Hepatocyte (in vitro differentiated cells): ENCODE measurements at regions not wholly inside any gene's neighbourhood (a gene's known extent, or its start where the extent isn't known, plus 50 kb on each side); places are given as distances from the start of the nearest gene placed in this dataset.

Experiments used
- DNase-seq: peaks from one replicate; pipeline ENCODE4 v3.0.0-alpha.2; 2016; ENCODE audit warnings: low spot score
- H2AFZ ChIP-seq: fragments of 200-600 bp; sonication (generic); 2 replicates; pipeline ENCODE4 v1.6.0; 2016; ENCODE audit warnings: antibody characterized with exemption, mild to moderate bottlenecking
- H3K27ac ChIP-seq: fragments of 200-600 bp; sonication (generic); 2 replicates; pipeline ENCODE4 v1.5.1; 2016; ENCODE audit warnings: mild to moderate bottlenecking
- H3K27me3 ChIP-seq: fragments of 200-600 bp; sonication (generic); 2 replicates; pipeline ENCODE4 v1.6.1; 2016
- H3K36me3 ChIP-seq: fragments of 200-600 bp; sonication (generic); replicated peaks from 2 replicates; pipeline ENCODE4 v1.5.1; 2016; ENCODE audit warnings: low read depth; ENCODE audit not compliant: insufficient read depth
- H3K4me1 ChIP-seq: fragments of 200-600 bp; sonication (generic); 2 replicates; pipeline ENCODE4 v1.5.1; 2016; ENCODE audit warnings: mild to moderate bottlenecking, moderate library complexity; ENCODE audit not compliant: insufficient read depth
- H3K4me2 ChIP-seq: fragments of 200-600 bp; sonication (generic); 2 replicates; pipeline ENCODE4 v1.6.0; 2016
- H3K4me3 ChIP-seq: fragments of 200-600 bp; sonication (generic); 2 replicates; pipeline ENCODE4 v1.5.1; 2016; ENCODE audit warnings: mild to moderate bottlenecking
- H3K79me2 ChIP-seq: fragments of 200-600 bp; sonication (generic); 2 replicates; pipeline ENCODE4 v1.6.0; 2017; ENCODE audit warnings: mild to moderate bottlenecking
- H3K9me2 ChIP-seq: fragments of 200-600 bp; sonication (generic); replicated peaks from 2 replicates; pipeline ENCODE4 v1.6.0; 2017; ENCODE audit warnings: mild to moderate bottlenecking; ENCODE audit not compliant: insufficient read depth
- H3K9me3 ChIP-seq: fragments of 200-600 bp; sonication (generic); 2 replicates; pipeline ENCODE4 v1.5.1; 2016; ENCODE audit warnings: low read depth, mild to moderate bottlenecking
- H4K20me1 ChIP-seq: fragments of 200-600 bp; sonication (generic); 2 replicates; pipeline ENCODE4 v1.6.0; 2016; ENCODE audit warnings: mild to moderate bottlenecking; ENCODE audit not compliant: insufficient read depth, poor library complexity, severe bottlenecking
- CTCF ChIP-seq: fragments of 200-600 bp; sonication (generic); IDR thresholded peaks from 2 replicates; pipeline ENCODE4 v1.5.1; 2016; ENCODE audit warnings: antibody characterized with exemption, mild to moderate bottlenecking; ENCODE audit not compliant: poor library complexity
- EZH2 ChIP-seq: fragments of 200-600 bp; sonication (generic); IDR thresholded peaks from 2 replicates; pipeline ENCODE4 v1.6.1; 2016; ENCODE audit warnings: antibody characterized with exemption, mild to moderate bottlenecking, borderline replicate concordance
- EZH2phosphoT487 ChIP-seq: fragments of 200-600 bp; sonication (generic); IDR thresholded peaks from one replicate; pipeline ENCODE4 v1.6.1; 2018; ENCODE audit warnings: antibody characterized with exemption, mild to moderate bottlenecking, low read depth, moderate library complexity; ENCODE audit not compliant: unreplicated experiment, severe bottlenecking
- WGBS: methylation state at CpG from one replicate; pipeline ENCODE4 v1.1.6; 2016; ENCODE audit warnings: low lambda C conversion rate; ENCODE audit errors: missing lambda C conversion rate; 5-methylcytosine and 5-hydroxymethylcytosine counted together

GRCh38 chr5:124630767-124631704 is 115.4 kb downstream of the ZNF608 start:
- H3K4me1 ChIP-seq, result peaks cover 31% of the 10 kb centered on the region
- H2AFZ ChIP-seq, result no peak overlapping the region
- no peaks in the 10 kb centered on the region for H3K79me2 ChIP-seq
- no peak for DNase-seq
- WGBS, result 91% methylated on average over 5 of the region's 5 CpGs
- no peaks in the 10 kb centered on the region for H3K9me3 ChIP-seq
- H3K27me3 ChIP-seq, result no peaks in the 10 kb centered on the region
- no peaks in the 10 kb centered on the region for H4K20me1 ChIP-seq
- peak overlapping the region; percentile 94 for H3K27ac ChIP-seq
- no peaks in the 10 kb centered on the region for H3K9me2 ChIP-seq
- H3K4me3 ChIP-seq, result no peak overlapping the region
- no peaks in the 10 kb centered on the region for H3K36me3 ChIP-seq
- no peak overlapping the region for H3K4me2 ChIP-seq
- TF ChIP-seq EZH2phosphoT487, result no peak
- no peak for TF ChIP-seq CTCF
- no peak for TF ChIP-seq EZH2

GRCh38 chr5:124628721-124629596 is 117.5 kb downstream of the ZNF608 start:
- no peaks in the 10 kb centered on the region for H3K9me3 ChIP-seq
- no peaks in the 10 kb centered on the region for H3K79me2 ChIP-seq
- no peaks in the 10 kb centered on the region for H3K27me3 ChIP-seq
- no peaks in the 10 kb centered on the region for H3K9me2 ChIP-seq
- H2AFZ ChIP-seq, result no peak overlapping the region
- DNase-seq, result peak; percentile 93
- no peak overlapping the region for H3K4me3 ChIP-seq
- TF ChIP-seq CTCF (no peak), EZH2phosphoT487 (no peak), EZH2 (no peak)
- H4K20me1 ChIP-seq, result no peaks in the 10 kb centered on the region
- peak overlapping the region; percentile 48 for H3K4me2 ChIP-seq
- no peaks in the 10 kb centered on the region for H3K36me3 ChIP-seq
- H3K27ac ChIP-seq, result peak overlapping the region; percentile 94
- 49% methylated on average over 17 of the region's 17 CpGs for WGBS
- peaks cover 18% of the 10 kb centered on the region for H3K4me1 ChIP-seq

GRCh38 chr5:124627815-124628595 is 118.4 kb downstream of the ZNF608 start:
- Histone ChIP-seq H2AFZ (no peak overlapping the region), H3K36me3 (no peaks in the 10 kb centered on the region), H3K79me2 (no peaks in the 10 kb centered on the region), H3K4me1 (peaks cover 14% of the 10 kb centered on the region), H4K20me1 (no peaks in the 10 kb centered on the region), H3K9me3 (no peaks in the 10 kb centered on the region), H3K9me2 (no peaks in the 10 kb centered on the region), H3K4me3 (no peak overlapping the region), H3K27me3 (no peaks in the 10 kb centered on the region), H3K27ac (peak overlapping the region; percentile 92), H3K4me2 (no peak overlapping the region)
- no peak for DNase-seq
- 90% methylated on average over 17 of the region's 17 CpGs for WGBS
- TF ChIP-seq EZH2phosphoT487 (no peak), EZH2 (no peak), CTCF (no peak)
